ENCODE measurements at regions not wholly inside any gene's neighbourhood (a gene's known extent, or its start where the extent isn't known, plus 50 kb on each side); places are given as distances from the start of the nearest gene placed in this dataset.

DNA sequence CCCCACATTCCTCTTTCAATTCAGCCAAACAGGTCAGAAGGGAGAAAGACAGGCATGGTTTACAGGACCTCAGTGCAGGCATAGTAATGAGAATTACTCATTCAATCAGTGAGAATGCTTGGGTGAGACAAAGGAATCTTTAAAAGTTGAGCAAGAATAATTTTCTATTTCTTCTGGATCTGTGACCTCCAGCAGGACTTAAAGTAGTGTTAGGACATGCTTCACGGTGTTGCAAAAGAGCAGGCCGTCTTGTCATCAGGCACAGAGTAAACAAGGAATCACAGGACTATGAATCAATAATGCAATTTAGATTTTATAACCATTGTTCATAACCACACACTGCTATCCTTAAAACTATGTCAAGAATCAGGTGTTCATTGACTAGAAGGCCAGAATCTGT is 130.6 kb upstream of the GLRA2 start:
- TF ChIP-seq, protein P1, sequence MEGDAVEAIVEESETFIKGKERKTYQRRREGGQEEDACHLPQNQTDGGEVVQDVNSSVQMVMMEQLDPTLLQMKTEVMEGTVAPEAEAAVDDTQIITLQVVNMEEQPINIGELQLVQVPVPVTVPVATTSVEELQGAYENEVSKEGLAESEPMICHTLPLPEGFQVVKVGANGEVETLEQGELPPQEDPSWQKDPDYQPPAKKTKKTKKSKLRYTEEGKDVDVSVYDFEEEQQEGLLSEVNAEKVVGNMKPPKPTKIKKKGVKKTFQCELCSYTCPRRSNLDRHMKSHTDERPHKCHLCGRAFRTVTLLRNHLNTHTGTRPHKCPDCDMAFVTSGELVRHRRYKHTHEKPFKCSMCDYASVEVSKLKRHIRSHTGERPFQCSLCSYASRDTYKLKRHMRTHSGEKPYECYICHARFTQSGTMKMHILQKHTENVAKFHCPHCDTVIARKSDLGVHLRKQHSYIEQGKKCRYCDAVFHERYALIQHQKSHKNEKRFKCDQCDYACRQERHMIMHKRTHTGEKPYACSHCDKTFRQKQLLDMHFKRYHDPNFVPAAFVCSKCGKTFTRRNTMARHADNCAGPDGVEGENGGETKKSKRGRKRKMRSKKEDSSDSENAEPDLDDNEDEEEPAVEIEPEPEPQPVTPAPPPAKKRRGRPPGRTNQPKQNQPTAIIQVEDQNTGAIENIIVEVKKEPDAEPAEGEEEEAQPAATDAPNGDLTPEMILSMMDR (conservative IDR thresholded peaks at IDR 0.05 in 1 of 2, IDR thresholded peaks at IDR 0.05 in 1 of 2; ENCODE audit: low read depth in 1 of 2, low read length in 2 of 2), result no peak
- TF ChIP-seq EZH2 (IDR thresholded peaks at IDR 0.05; ENCODE audit: low read length, missing control alignments), result no peak
